HEK293T (cell line): ENCODE measurements at regions not wholly inside any gene's neighbourhood (a gene's known extent, or its start where the extent isn't known, plus 50 kb on each side); places are given as distances from the start of the nearest gene placed in this dataset.

Experiments used
- CTCF ChIA-PET: fragments of 350-600 bp; formaldehyde crosslinking; extraction: SDS; loops from one replicate; lab custom pipeline; 2021; ENCODE audit warnings: antibody characterized with exemption, inconsistent platforms; lab: Yijun Ruan, JAX
- POLR2A ChIA-PET: fragments of 350-600 bp; formaldehyde crosslinking; extraction: SDS; loops from one replicate; lab custom pipeline; 2020; ENCODE audit warnings: antibody characterized with exemption, inconsistent platforms; lab: Yijun Ruan, JAX
- DNase-seq: peaks from one replicate; pipeline ENCODE4 v3.0.0; 2012; ENCODE audit warnings: mixed read lengths; ENCODE audit errors: extremely low spot score
- ARNT ChIP-seq: fragments of 450-650 bp; IDR thresholded peaks from 2 replicates; pipeline ENCODE4 v1.6.1; 2017; ENCODE audit warnings: mild to moderate bottlenecking
- BHLHE40 ChIP-seq: fragments of 450-650 bp; IDR thresholded peaks from 2 replicates; pipeline ENCODE4 v1.6.1; 2016; ENCODE audit warnings: mild to moderate bottlenecking, moderate library complexity, borderline replicate concordance
- CTBP1 ChIP-seq: fragments of 450-650 bp; IDR thresholded peaks from 2 replicates; pipeline ENCODE4 v1.6.1; 2016; ENCODE audit warnings: borderline replicate concordance
- ELF4 ChIP-seq: fragments of 450-650 bp; IDR thresholded peaks from 2 replicates; pipeline ENCODE4 v1.6.1; 2017; ENCODE audit warnings: antibody characterized with exemption
- FOXA1 ChIP-seq: fragments of 450-650 bp; IDR thresholded peaks from 2 replicates; pipeline ENCODE4 v1.6.1; 2016; ENCODE audit warnings: mild to moderate bottlenecking
- FOXK2 ChIP-seq: fragments of 450-650 bp; IDR thresholded peaks from 2 replicates; pipeline ENCODE4 v1.6.1; 2016; ENCODE audit warnings: mild to moderate bottlenecking
- FOXM1 ChIP-seq: fragments of 450-650 bp; IDR thresholded peaks from 2 replicates; pipeline ENCODE4 v1.6.1; 2017; ENCODE audit warnings: mild to moderate bottlenecking, borderline replicate concordance
- HDGF ChIP-seq: fragments of 450-650 bp; IDR thresholded peaks from 2 replicates; pipeline ENCODE4 v1.6.1; 2017; ENCODE audit warnings: antibody characterized with exemption, borderline replicate concordance
- L3MBTL2 ChIP-seq: fragments of 450-650 bp; conservative IDR thresholded peaks from 2 replicates; pipeline ENCODE4 v1.6.1; 2016; ENCODE audit warnings: mild to moderate bottlenecking
- LEF1 ChIP-seq: fragments of 450-650 bp; IDR thresholded peaks from 2 replicates; pipeline ENCODE4 v1.6.1; 2017; ENCODE audit warnings: mild to moderate bottlenecking, borderline replicate concordance
- NFRKB ChIP-seq: fragments of 450-650 bp; IDR thresholded peaks from 2 replicates; pipeline ENCODE4 v1.6.1; 2016; ENCODE audit warnings: mild to moderate bottlenecking, moderate library complexity
- PKNOX1 ChIP-seq: fragments of 450-650 bp; IDR thresholded peaks from 2 replicates; pipeline ENCODE4 v1.6.1; 2016
- SP1 ChIP-seq: fragments of 450-650 bp; IDR thresholded peaks from 2 replicates; pipeline ENCODE4 v1.6.1; 2017
- SUZ12 ChIP-seq: fragments of 450-650 bp; IDR thresholded peaks from 2 replicates; pipeline ENCODE4 v1.6.1; 2016; ENCODE audit warnings: mild to moderate bottlenecking
- TARDBP ChIP-seq: fragments of 450-650 bp; IDR thresholded peaks from 2 replicates; pipeline ENCODE4 v1.6.1; 2016
- ZNF384 ChIP-seq: fragments of 450-650 bp; IDR thresholded peaks from 2 replicates; pipeline ENCODE4 v1.6.1; 2016

DNA sequence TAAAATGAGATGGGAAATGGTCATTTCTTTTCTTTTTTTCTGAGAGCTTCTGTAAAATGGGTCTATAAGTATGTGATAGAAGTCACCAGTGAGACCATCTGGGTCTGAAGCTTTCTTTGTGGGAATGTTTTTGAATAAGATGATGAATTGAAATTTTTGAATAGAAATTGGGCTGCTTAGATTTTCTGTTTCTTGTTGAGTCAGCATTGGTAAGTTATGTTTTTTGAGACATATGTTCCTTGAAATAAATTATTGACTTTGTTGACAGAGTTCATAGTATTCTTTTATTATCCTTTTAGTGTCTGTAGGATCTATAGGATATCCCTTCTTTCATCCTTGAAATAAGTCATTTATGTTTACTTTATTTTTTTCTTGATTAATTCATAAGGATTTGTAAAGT is 208.1 kb downstream of the OPA1 start:
- ChIA-PET POLR2A (no interaction called here), CTCF (interaction anchor here (0.7 kb wide), 1 partner anchor 319 kb away, joined by 5 read pairs; no protein-coding TSS in a partner anchor)
- DNase-seq: no peak
- TF ChIP-seq HDGF (no peak), SUZ12 (no peak), ELF4 (no peak), NFRKB (no peak)

GRCh38 chr3:193803288-193803687 is 210.3 kb downstream of the OPA1 start:
- ChIA-PET CTCF (no interaction called here), POLR2A (no interaction called here)
- no peak for DNase-seq
- TF ChIP-seq CTBP1 (no peak), TARDBP (no peak), SUZ12 (no peak), FOXM1 (no peak), LEF1 (no peak), FOXK2 (no peak), FOXA1 (no peak), SP1 (no peak), NFRKB (no peak), ZNF384 (no peak), L3MBTL2 (no peak)

GRCh38 chr3:193805448-193805847 is 212.4 kb downstream of the OPA1 start:
- TF ChIP-seq ZNF384 (no peak), BHLHE40 (no peak)
- POLR2A ChIA-PET: no interaction called here
- DNase-seq: no peak
- CTCF ChIA-PET: no interaction called here

DNA sequence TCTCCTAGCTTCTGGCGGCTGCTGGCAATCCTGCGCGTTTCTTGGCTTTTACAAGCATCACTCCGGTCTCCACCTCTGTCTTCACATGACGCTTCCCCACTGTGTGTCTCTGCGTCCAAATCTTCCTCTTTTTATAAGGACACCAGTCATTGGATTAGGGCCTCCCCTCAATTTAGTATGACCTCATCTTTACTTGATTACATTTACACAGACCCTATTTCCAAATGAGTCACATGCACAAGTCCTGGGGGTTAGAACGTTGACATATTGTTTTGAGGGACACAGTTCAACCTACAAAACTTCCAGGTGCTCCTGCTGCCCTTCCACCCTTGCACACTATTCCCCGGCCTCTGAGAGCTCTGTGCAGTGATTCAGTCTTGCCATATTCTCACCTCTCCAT is 215.3 kb downstream of the OPA1 start:
- ChIA-PET CTCF (interaction anchor here (0.6 kb wide), 1 partner anchor 928 kb away, joined by 3 read pairs; no protein-coding TSS in a partner anchor), POLR2A (no interaction called here)

GRCh38 chr3:193809106-193809505 is 216.1 kb downstream of the OPA1 start:
- ChIA-PET CTCF (no interaction called here), POLR2A (no interaction called here)
- DNase-seq: no peak
- TF ChIP-seq NFRKB (no peak), HDGF (no peak), BHLHE40 (no peak), SP1 (no peak), FOXA1 (no peak), FOXK2 (no peak), ZNF384 (no peak), PKNOX1 (no peak), FOXM1 (no peak), L3MBTL2 (no peak)

More for the DNA sequence above, 215.3 kb downstream of the OPA1 start:
- DNase-seq: no peak
- TF ChIP-seq ELF4 (no peak), BHLHE40 (no peak), LEF1 (no peak), TARDBP (no peak), FOXA1 (no peak), PKNOX1 (no peak), ZNF384 (no peak), NFRKB (no peak), L3MBTL2 (no peak), SUZ12 (no peak), HDGF (no peak), ARNT (no peak), FOXK2 (no peak), FOXM1 (no peak), SP1 (no peak), CTBP1 (no peak)

GRCh38 chr3:193812078-193812725 is 219.2 kb downstream of the OPA1 start:
- TF ChIP-seq ZNF384 (no peak), FOXK2 (no peak), CTBP1 (no peak), FOXM1 (no peak), ARNT (no peak), HDGF (no peak), ELF4 (no peak)
- ChIA-PET CTCF (no interaction called here), POLR2A (no interaction called here)
- DNase-seq: no peak

- DNase-seq: no peak
- TF ChIP-seq ARNT (no peak), L3MBTL2 (no peak), TARDBP (no peak), PKNOX1 (no peak), FOXK2 (no peak), SP1 (no peak)
- ChIA-PET POLR2A (no interaction called here), CTCF (no interaction called here)
Observed at GRCh38 chr3:193812791-193813500, 219.9 kb downstream of the OPA1 start.
